Subcutaneous abdominal adipose tissue (tissue), 5 donors: ENCODE measurements at regions not wholly inside any gene's neighbourhood (a gene's known extent, or its start where the extent isn't known, plus 50 kb on each side); places are given as distances from the start of the nearest gene placed in this dataset.

Experiments used
- H3K27ac ChIP-seq: one replicate; pipeline ENCODE4 v1.7.0; 2013; ENCODE audit warnings: low read depth, mild to moderate bottlenecking, inconsistent platforms, low read length, moderate library complexity
- H3K27me3 ChIP-seq, 5 donors: one replicate each; pipeline ENCODE4 v1.7.0; 2013; ENCODE audit warnings: low read length in 5 of 5, inconsistent platforms in 1 of 5; ENCODE audit not compliant: control insufficient read depth in 5 of 5, insufficient read depth in 4 of 5
- H3K36me3 ChIP-seq, 5 donors: one replicate each; pipeline ENCODE4 v1.7.0; 2013; ENCODE audit warnings: low read length in 5 of 5; ENCODE audit not compliant: control insufficient read depth in 5 of 5, insufficient read depth in 5 of 5
- H3K4me1 ChIP-seq, 5 donors: one replicate each; pipeline ENCODE4 v1.7.0; 2013; ENCODE audit warnings: low read length in 5 of 5, mild to moderate bottlenecking in 3 of 5, moderate library complexity in 1 of 5; ENCODE audit not compliant: control insufficient read depth in 5 of 5, insufficient read depth in 5 of 5
- H3K4me3 ChIP-seq, 5 donors: one replicate each; pipeline ENCODE4 v1.7.0; 2013; ENCODE audit warnings: low read length in 5 of 5, low read depth in 1 of 5
- H3K9ac ChIP-seq, 5 donors: one replicate each; pipeline ENCODE4 v1.7.0; 2013; ENCODE audit warnings: low read length in 5 of 5, mild to moderate bottlenecking in 4 of 5, moderate library complexity in 3 of 5
- H3K9me3 ChIP-seq, 5 donors: one replicate each; pipeline ENCODE4 v1.7.0; 2013; ENCODE audit warnings: low read length in 5 of 5; ENCODE audit not compliant: control insufficient read depth in 5 of 5
- donor health status: healthy.
- donor health status: healthy.
- donor health status: healthy.
- donor health status: healthy.
- donor health status: healthy.

GRCh38 chr11:24348908-24349307 is 147.9 kb upstream of the LUZP2 start:
- no peak overlapping the region for H3K27ac ChIP-seq
- H3K9ac ChIP-seq: no peak overlapping the region
- H3K4me1 ChIP-seq: no peaks in the 10 kb centered on the region
- H3K27me3 ChIP-seq: no peaks in the 10 kb centered on the region
- no peaks in the 10 kb centered on the region for H3K36me3 ChIP-seq
- H3K9me3 ChIP-seq: no peaks in the 10 kb centered on the region
- no peak overlapping the region for H3K4me3 ChIP-seq

DNA sequence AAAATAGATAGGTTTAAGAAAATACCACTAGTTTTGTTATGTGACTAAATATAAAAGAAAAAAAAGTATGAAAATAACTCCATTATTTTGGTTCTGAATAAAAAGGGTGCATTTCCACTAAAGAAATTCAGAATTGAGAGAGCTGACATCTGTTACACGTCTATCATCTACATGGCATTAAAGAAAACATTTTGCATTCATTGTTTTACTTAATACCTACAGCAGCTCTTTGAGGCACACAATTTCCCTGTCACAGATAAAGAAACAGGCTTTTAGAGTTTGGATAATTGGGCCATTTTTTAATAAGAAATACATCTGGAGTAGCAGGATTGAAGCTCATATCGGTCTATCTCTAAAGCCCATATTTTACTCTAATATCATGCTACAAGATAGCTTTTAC is 145.7 kb upstream of the LUZP2 start:
- Histone ChIP-seq H3K36me3 (no peaks in the 10 kb centered on the region), H3K27ac (no peak overlapping the region), H3K9me3 (no peaks in the 10 kb centered on the region), H3K27me3 (no peaks in the 10 kb centered on the region), H3K4me1 (no peaks in the 10 kb centered on the region), H3K4me3 (no peak overlapping the region), H3K9ac (no peak overlapping the region)

DNA sequence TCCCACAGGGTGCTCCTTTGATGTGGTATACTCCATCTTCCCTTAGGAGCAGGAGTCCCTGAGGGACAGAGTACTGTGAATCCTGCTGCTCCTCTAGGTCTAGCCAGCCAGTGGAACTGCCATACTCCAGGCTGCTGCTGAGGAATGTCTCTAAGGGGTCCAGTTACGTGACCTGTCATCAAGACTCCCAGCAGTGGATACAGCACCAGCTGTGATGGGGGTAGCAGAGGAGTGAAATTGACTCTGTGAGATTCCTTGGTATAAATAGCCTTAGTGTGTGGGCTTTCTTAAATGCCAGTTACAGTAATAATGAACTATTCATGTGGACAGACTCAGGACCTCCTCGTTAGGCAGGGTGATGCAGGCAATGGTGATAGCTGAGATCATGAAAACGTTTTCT is 140.4 kb upstream of the LUZP2 start:
- H3K4me3 ChIP-seq: no peak overlapping the region
- no peaks in the 10 kb centered on the region for H3K9me3 ChIP-seq
- H3K27me3 ChIP-seq: no peaks in the 10 kb centered on the region
- no peak overlapping the region for H3K9ac ChIP-seq
- H3K4me1 ChIP-seq: no peaks in the 10 kb centered on the region
- H3K36me3 ChIP-seq: no peaks in the 10 kb centered on the region
- no peak overlapping the region for H3K27ac ChIP-seq

DNA sequence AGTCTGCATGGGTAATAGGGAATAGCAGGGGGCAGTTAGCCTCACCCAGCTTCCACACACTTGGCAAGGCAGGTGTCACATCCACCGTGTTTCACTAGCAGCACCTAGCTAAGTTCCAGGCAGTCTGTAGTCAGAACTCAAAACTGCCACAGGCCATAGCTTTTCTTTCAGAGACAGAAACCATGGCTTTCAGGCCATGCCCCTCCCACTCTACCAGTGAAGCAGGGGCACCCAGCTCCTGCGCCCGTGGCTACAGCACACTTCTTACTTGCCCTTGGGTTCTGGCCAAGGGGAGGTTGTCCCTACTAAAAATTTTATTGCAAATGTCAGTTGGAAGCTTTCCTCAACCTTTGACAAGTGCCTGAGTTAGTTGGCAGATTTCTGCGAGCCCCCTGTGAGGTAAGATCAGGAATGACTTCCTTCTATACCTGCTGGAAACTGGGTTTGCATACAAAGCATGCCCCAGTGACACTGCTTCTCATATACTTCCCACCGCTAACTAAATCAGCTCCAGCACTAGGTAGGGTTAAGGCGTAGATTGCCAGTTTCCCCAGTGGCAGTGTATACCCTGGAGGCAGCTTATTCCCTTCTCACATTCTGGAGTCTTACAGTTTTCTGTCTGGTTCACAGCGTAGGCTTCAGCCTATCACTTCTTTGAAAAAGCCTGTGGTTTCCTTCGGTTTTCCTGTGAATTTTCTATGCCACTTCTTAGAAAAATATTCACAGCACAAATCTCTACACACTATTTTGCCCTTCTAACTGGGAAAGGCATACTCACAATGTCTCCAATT is 139.0 kb upstream of the LUZP2 start:
- Histone ChIP-seq H3K36me3 (no peaks in the 10 kb centered on the region), H3K27ac (no peak overlapping the region), H3K9me3 (peaks cover 0 to 4% (median 0%) of the 10 kb centered on the region in 5 donors), H3K4me3 (no peak overlapping the region), H3K4me1 (no peaks in the 10 kb centered on the region), H3K27me3 (no peaks in the 10 kb centered on the region), H3K9ac (no peak overlapping the region)

DNA sequence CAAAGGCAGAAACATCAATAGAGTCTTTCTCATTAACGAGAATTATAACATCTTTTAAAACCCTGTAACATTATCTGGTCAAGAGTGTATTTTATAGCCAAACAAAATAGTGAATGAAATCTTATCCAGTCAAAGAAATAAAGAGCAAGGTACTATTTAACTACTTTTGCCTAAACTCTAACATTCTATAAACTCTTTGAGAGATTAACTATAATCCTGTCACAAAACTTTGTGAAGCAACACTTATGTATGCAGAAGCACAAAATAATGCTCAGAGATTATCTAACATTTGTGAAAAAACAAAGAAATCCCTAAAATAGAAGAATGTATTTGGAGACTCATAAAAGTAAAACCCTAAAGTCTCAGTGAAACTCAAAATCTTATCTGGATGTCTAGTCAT is 124.4 kb upstream of the LUZP2 start:
- H3K36me3 ChIP-seq: no peaks in the 10 kb centered on the region
- H3K27ac ChIP-seq: no peak overlapping the region
- no peaks in the 10 kb centered on the region for H3K27me3 ChIP-seq
- H3K9ac ChIP-seq: no peak overlapping the region
- H3K4me3 ChIP-seq: no peak overlapping the region
- no peaks in the 10 kb centered on the region for H3K9me3 ChIP-seq
- no peaks in the 10 kb centered on the region for H3K4me1 ChIP-seq

- H3K9ac ChIP-seq: no peak overlapping the region
- H3K36me3 ChIP-seq: no peaks in the 10 kb centered on the region
- H3K9me3 ChIP-seq: no peaks in the 10 kb centered on the region
- H3K4me3 ChIP-seq: no peak overlapping the region
- H3K4me1 ChIP-seq: no peaks in the 10 kb centered on the region
- no peak overlapping the region for H3K27ac ChIP-seq
- no peaks in the 10 kb centered on the region for H3K27me3 ChIP-seq
Observed at GRCh38 chr11:24373516-24373915, 123.3 kb upstream of the LUZP2 start.

DNA sequence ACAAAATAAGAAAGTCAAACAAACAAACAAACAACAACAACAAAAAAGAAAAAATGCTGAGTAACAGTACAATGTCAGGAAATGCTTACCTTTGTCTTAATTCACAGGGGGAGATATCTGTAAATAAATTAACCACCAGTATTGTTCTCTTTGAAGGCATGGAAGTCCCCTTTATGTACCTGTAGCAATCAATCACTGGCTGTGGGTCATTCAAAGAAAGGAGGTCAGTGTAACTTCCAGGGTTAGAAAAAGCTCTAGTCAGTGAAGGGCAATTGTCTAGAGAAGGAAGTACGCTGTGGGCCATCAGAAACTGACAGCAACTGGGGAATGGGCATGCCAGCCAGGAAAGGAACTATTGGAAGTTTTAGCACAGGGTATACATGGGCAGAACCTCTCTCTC is 121.5 kb upstream of the LUZP2 start:
- Histone ChIP-seq H3K27ac (no peak overlapping the region), H3K9ac (no peak overlapping the region), H3K27me3 (no peaks in the 10 kb centered on the region), H3K36me3 (no peaks in the 10 kb centered on the region), H3K4me3 (no peak overlapping the region), H3K4me1 (no peaks in the 10 kb centered on the region), H3K9me3 (no peaks in the 10 kb centered on the region)

DNA sequence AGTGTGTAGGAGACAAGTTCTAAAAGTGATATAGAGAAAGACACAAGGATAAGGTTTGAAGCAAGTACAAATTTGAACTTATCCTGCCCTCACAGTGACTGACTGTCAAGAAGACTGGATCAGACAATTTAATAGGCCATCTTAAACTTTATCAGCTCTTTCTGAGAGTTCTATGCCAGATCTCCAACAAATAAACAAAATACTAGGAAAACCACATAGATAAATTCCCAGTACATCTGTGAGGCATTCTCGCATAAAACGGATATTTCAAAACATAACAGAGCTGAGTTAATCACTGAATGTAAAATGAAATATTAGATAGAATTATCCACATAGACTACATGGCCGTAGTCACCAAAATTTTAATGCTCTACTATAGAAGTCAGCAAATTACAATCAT is 120.9 kb upstream of the LUZP2 start:
- Histone ChIP-seq H3K36me3 (no peaks in the 10 kb centered on the region), H3K27ac (no peak overlapping the region), H3K4me3 (no peak overlapping the region), H3K4me1 (no peaks in the 10 kb centered on the region), H3K9me3 (no peaks in the 10 kb centered on the region), H3K9ac (no peak overlapping the region), H3K27me3 (no peaks in the 10 kb centered on the region)

- Histone ChIP-seq H3K4me1 (no peaks in the 10 kb centered on the region), H3K36me3 (no peaks in the 10 kb centered on the region), H3K27me3 (no peaks in the 10 kb centered on the region), H3K9ac (no peak overlapping the region), H3K27ac (no peak overlapping the region), H3K9me3 (no peaks in the 10 kb centered on the region), H3K4me3 (no peak overlapping the region)
Observed at GRCh38 chr11:24383137-24383536, 113.7 kb upstream of the LUZP2 start.

DNA sequence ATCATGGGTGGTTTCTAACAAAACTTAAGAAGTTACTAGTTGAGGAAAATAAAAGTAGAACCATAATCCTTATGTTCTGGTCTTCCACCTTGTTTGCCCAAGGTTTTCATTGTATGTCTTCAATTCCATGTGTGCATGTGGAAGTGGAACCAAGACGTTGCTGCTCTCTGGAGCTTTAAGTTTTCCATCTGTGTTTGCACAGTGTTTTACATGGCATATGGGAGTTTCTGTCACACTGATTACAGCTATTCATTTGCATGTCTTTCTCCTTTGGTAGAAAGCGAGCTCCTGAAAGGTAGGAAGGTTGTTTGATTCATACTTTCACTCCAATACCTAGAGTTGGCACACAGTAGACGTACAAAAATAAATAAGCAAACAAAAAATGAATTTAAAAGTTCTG is 112.6 kb upstream of the LUZP2 start:
- no peaks in the 10 kb centered on the region for H3K4me1 ChIP-seq
- no peak overlapping the region for H3K4me3 ChIP-seq

More for the DNA sequence above, 112.6 kb upstream of the LUZP2 start:
- H3K27ac ChIP-seq: no peak overlapping the region
- no peaks in the 10 kb centered on the region for H3K36me3 ChIP-seq
- H3K27me3 ChIP-seq: no peaks in the 10 kb centered on the region
- H3K9ac ChIP-seq: no peak overlapping the region
- H3K9me3 ChIP-seq: no peaks in the 10 kb centered on the region
